G401 (cell line): ENCODE measurements at regions not wholly inside any gene's neighbourhood (a gene's known extent, or its start where the extent isn't known, plus 50 kb on each side); places are given as distances from the start of the nearest gene placed in this dataset.
"Not testable (repeated sequence)": the region's sequence is repeated elsewhere in the genome, so short reads cannot be mapped to it uniquely, and the experiment has no call there.

ENCODE experiments used
- DNase-seq: peaks from one replicate; pipeline ENCODE4 v3.0.0-alpha.2; 2015; ENCODE audit warnings: low spot score
- in situ Hi-C: cut with HindIII; loops from 2 replicates; pipeline ENCODE4 v1.10.0; 2016; ENCODE audit warnings: low sequenced_read_pairs, mixed read lengths

DNA sequence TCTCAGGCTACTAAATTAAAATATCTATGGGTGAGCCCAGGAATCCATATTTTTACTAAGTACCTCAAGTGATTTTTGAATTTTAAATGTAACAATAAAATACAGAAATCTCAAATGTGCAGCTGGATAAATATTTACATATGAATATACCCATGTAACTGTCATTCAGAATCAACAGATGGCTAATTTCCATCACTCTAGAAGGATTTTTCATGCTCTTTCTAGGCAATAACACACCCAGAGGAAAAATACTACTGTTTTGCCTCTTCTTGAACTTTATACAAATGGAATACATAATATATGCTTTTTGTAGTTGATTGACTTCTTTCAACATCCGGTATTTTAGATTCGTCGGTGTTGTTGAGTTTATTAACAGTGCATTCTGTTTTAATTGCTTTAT is 601.3 kb upstream of the NECTIN3 start:
- in situ Hi-C loops: no loop called here
- DNase-seq: no peak

DNA sequence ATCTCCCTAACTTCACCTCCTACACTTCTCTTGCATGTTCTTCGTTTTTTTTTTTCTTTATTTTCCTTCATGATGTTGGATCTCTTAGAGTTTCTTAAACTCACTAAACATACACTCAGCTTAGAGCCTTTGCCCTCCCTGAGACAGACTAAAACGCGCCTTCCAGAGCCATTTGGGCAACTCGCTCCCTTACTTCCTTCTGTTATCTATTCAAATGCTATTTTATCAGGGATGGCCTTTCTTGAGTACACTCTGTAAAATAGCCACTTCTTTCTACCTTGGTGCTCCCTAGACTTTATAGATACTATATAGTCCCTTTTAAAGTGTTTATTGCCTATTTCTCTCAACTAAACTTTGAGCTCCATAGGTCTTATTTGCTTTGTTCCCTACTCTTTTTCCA is 598.2 kb upstream of the NECTIN3 start:
- in situ Hi-C loops: no loop called here
- DNase-seq: no peak

DNA sequence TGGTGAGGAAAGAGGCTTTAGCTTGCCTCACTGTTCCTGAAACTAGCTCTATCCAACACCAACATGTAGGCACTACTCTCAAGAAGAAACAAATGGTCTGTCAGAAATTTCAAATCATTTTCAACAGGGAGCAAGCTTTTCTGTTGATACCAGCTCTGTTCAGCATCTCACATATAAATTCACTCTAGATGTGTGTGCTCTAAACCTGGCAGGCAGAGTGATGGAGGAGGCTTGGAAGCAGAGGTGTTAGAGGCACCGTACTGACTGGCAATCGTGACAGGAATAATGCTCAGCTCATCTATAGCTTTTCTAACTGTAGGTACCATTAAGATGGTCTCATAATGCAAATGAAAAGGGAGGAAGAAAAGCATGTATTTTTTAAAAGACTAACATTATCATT is 597.2 kb upstream of the NECTIN3 start:
- in situ Hi-C loops: no loop called here
- DNase-seq: no peak

DNA sequence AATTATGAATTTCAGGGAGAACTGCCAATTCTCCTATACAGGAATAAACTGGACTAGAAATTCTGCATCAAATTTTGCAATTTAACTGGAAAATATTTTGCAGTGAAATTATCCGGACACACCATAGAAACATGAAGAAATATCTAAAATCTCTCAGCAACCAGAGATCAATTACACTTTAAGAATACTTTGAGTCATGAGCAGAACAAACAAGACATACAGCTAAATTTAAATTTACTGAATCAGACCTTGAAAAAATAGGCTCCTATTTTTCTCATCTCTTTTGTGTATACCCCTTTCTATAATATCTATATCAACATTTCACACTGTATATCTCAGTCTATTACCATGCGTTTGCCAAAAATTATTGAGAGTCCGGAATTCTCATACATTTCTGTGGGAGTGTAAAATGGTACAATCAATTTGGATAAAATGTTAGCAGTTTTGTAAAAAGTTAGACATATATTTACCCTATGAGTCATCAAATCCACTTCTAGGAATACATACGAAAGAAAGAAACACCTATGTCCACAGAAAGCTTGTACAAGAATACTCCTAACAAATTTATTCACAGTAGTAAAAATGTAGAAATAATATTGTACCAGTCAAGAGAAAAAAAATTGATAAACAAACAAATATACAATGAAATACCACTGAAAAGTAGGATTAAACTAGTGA is 593.1 kb upstream of the NECTIN3 start:
- in situ Hi-C loops: no loop called here
- DNase-seq: no peak

DNA sequence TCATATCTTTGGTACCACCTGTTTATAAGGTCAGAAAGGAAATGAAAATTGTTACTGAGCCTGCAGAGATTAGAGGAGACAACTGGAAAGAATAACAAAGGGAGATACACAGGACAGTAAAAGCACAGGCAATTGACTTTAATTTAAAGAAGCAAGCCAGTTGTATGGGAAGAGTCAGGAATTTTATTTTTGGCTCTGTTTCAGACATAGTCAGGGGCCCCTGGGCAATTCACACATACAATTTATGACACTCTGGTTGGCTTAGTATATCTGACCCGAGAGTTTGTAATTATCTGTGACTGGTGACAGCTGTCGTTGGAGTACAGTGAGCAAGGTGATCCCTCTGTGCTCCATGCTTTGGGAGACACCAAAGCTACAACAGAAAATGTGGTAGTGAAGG is 591.9 kb upstream of the NECTIN3 start:
- in situ Hi-C loops: no loop called here
- DNase-seq: no peak

DNA sequence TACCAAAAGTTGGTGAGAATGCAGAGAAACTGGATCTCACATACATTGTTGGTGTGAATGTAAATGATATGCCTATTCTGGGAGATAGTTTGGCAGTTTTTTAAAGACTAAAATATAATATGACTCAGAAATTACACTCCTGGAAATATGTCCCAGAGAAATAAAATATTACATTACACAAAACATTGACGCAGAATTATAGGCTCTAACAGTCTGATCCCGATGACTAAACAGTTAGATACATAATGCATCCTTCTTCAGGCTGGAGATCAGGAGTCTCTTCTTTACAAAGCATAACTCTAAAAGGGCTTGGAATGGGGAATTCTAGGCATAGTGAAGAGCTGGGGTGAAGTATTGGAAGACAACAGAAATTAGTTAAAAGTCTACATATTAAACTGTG is 586.2 kb upstream of the NECTIN3 start:
- no peak for DNase-seq
- in situ Hi-C loops: no loop called here

DNA sequence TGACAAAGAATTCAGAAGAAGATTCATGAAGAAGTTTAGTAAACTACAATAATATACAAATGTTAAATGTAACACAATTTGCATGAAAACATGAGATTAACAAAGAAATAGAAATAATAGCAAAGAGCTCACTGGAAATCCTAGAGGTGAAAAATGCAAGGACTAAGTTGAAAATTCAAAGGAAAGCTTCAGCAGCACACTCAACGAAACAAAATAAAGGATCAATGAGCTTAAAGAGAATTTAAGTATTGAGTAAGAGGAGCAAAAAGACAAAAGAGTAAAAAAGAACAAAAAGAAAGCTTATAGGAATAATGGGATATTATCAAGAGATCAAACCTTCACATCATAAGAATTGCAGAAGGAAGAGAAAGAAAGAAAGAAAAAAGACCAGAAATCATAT is 583.8 kb upstream of the NECTIN3 start:
- in situ Hi-C loops: no loop called here
- DNase-seq: no peak

DNA sequence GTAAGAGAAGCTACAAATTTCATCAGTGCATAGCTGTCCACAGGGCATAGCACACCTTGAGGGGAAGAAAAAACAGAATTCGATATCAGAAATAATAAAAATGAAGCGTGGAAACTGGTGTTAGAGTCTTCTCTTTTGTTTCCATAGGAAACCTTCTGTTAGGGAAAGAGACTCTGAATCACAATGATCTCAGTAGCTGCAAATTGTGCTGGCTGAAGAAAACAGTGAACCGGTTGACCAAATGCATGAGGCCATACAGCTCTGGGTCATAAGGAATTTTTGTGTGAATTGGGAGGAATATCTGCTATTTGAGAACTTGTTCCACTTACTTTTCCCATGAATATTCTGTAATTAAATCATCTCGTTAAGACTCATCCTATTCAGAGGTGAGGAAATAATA is 580.2 kb upstream of the NECTIN3 start:
- in situ Hi-C loops: no loop called here
- DNase-seq: no peak

DNA sequence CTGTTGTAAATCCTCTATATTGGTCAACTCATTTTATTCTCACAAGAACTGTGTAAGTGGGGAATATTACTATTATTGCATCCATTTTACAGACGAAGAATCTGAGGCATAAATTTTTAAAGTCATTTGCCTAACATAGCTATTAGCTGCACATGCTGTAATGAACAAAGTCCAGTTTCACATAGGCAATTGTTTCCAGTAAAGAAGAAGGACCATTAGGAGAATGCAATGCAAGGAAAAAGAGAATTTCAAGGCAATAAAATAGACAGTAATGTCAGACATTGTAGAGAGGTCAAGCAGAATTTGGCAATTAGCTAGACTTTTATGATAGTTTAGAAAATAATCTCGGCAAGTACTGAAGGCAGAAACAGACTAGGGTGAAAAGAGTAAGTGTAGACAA is 578.7 kb upstream of the NECTIN3 start:
- no peak for DNase-seq
- in situ Hi-C loops: no loop called here

DNA sequence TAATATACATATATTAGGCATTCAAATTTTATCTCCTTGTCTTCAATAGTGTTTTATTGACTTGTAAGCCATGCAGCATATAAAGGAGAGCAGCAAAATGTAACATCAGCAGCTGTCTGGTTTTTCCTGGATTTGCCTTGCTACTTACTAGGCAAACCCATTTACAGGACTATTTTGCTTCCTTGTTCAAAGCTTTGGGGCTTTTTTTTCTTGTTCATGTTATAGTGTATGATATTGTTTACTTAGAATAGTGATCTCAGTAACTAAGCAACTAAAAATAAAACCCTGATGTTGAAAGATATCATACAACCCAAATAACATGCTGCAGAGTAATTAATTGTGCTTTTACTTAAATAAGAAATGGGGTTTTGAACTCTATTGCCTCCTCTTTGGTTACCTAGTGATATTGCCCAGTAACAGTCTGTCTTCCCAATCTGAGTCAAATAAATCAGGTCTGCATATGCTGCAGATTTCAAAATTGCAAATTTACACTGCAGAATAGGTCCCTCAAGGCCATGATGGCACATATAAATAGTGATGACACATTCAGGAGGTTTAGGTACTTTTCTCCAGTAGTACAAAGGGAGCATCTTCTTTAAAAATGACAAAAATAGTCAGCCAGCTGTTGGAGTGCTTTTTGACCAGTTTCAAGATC is 578.1 kb upstream of the NECTIN3 start:
- in situ Hi-C loops: no loop called here
- no peak for DNase-seq

DNA sequence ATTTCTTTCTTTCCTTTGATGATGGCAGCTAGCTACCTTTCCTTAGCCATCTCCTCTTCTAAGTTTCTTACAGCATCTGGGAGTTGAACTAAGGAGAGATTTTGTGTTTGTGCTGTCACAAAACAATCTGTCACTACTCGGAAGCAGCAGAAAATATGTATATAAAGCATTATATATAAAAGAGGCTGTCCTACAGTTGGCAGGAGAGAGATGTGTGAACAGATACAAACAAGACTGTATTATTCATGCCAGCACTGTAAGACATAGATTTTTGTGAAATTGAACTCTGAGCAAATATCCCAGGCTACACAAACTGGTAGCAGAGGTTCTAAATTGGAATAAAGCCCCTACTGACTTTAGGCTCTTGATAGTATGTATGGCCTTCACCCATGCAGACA is 577.5 kb upstream of the NECTIN3 start:
- DNase-seq: no peak
- in situ Hi-C loops: no loop called here

DNA sequence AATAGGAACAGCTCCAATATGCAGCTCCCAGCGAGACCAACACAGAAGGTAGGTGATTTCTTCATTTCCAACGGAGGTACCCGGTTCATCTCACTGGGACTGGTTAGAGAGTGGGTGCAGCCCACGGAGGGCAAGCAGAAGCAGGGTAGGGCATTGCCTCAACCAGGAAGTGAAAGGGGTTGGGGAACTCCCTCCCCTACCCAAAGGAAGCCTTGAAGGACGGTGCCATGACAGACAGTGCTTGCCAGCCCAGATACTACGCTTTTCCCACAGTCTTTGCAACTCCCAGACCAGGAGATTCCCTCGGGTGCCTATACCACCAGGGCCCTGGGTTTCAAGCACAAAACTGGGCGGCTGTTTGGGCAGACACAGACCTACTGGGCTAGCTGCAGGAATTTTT is 576.9 kb upstream of the NECTIN3 start:
- in situ Hi-C loops: no loop called here
- no peak for DNase-seq

DNA sequence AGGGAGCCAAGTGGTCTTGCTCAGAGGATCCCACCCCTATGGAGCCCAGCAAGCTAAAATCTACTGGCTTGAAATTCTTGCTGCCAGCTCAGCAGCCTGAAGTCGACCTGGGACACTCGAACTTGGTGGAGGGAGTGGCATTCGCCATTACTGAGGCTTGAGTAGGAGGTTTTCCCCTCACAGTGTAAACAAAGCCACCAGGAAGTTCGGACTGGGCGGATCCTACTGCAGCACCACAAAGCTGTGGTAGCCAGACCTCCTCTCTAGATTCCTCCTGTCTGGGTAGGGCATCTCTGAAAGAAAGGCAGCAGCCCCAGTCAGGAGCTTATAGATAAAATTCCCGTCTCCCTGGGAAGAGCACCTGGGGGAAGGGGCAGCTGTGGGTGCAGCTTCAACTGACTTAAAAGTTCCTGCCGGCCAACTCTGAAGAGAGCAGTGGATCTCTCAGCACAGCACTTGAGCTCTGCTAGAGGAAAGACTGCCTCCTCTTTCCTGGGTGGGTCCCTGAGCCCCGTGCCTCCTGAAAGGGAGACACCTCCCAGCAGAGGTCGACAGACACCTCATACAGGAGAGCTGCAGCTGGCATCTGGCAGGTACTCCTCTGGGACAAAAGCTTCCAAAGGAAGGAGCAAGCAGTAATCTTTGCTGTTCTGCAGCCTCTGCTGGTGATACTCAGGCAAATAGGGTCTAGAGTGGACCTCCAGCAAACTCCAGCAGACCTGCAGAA is 576.3 kb upstream of the NECTIN3 start:
- no peak for DNase-seq
- in situ Hi-C loops: no loop called here

DNA sequence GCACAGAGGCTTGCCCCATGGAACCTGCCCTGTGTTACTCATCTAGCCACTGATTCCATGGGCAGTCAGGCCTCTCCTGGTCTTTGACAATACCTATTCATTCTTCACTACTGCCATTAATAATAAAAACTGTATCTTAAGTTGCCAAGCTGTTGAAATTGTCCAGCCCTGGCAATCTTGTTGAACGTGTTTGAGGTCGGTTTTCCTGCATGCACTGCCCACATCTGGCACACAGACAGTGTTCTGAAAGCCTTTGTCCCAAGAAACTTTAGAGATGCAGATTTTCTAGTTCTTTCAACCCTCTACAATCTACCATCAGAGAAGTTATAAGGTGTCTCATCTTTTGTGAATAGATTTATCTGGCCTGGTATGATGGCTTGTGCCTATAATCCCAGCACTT is 567.2 kb upstream of the NECTIN3 start:
- DNase-seq: no peak
- in situ Hi-C loops: no loop called here

DNA sequence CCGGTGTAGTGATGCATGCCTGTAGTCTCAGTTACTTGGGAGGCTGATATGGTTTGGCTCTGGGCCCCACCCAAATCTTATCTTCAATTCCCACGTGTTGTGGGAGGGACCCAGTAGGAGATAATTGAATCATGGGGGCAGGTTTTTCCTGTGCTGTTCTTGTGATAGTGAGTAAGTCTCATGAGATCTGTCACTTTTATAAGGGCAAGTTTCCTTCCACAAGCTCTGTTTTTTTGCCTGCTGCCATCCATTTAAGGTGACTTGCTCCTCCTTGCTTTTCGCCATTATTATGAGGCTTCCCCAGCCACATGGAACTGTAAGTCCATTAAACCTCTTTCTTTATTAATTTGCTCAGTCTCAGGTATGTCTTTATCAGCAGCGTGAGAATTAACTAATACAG is 566.7 kb upstream of the NECTIN3 start:
- no peak for DNase-seq
- in situ Hi-C loops: no loop called here

DNA sequence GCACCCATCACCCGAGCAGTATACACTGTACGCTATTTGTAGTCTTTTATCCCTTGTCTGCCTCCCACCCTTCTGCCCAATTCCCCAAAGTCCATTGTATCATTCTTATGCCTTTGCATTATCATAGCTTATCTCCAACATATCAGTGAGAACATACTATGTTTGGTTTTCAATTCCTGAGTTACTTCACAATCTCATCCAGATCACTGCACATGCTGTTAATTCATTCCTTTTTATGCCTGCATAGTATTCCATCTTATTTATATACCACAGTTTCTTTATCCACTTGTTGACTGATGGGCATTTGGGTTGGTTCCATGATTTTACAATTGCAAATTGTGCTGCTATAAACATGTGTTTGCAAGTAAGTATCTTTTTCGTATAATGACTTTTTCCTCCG is 564.7 kb upstream of the NECTIN3 start:
- in situ Hi-C loops: no loop called here
- no peak for DNase-seq

DNA sequence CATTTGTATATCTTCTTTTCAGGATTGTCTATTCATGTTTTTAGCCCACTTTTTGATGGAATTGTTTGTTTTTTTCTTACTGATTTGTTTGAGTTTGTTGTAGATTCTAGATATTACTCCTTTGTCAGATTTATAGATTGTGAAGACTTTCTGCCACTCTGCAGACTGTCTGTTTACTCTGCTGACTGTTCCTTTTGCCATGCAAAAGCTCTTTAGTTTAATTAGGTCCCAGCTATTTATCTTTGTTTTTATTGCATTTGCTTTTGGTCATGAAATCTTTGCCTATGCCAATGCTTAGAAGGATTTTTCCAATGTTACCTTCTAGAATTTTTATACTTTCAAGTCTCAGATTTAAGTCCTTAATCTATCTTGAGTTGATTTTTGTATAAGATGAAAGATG is 564.0 kb upstream of the NECTIN3 start:
- DNase-seq, in situ Hi-C loops: not testable (repeated sequence)

DNA sequence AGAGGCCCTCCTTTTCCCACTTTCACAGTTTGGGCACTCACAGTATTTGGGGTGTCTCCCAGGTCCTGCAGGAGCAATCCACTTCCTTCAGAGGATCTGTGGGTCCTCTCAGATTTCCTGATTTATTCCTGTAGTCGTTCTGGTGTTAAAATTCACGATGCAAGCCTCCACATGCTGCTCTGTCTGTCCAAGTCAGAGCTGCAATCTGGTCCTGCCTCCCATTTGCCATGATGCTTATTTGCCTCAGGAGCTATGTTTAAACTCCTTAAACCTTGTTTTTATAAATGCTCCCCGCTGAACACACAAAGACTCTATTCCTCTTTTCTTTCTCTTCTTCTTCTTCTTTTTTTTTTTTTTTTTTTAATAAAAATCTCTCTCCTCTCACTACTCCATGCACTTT is 558.7 kb upstream of the NECTIN3 start:
- DNase-seq: no peak
- in situ Hi-C loops: no loop called here

DNA sequence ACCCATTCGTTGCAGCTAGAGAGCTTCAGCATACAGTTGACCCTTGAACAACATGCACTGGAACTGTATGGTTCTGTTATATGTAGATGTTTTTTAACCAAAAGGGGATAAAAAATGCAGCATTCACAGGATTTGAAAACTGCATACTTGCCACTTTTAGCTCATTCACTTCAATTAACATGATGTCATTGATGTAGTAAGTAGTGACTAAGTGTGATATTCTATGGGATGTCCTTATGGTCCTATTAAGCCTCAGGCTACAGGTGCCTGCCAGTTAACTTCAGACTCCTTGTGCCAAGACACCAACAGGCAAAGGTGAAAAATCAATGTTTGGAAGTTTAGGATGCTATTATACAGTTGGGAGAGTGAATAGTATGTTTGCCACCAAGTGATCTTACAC is 553.6 kb upstream of the NECTIN3 start:
- in situ Hi-C loops: no loop called here

DNA sequence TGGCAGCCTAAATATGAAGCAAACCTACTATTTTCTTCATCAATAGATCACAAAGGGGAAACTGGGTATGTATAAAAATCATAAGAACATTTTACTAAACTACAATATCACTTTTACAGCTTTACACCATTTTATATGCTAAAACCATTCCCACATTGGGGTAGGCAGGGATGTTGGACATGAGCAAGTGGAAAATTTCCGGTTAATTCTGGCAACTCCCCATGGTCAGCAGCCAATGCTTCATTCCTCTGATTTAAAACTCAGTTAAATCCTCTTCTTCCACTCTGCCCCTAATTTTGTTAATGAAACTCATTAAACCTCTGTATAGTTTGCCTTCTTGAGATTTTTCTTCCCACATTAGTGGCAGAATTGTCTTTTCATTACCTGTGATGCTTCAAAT is 552.5 kb upstream of the NECTIN3 start:
- DNase-seq: no peak
- in situ Hi-C loops: no loop called here

More for the DNA sequence above, 553.6 kb upstream of the NECTIN3 start:
- no peak for DNase-seq

DNA sequence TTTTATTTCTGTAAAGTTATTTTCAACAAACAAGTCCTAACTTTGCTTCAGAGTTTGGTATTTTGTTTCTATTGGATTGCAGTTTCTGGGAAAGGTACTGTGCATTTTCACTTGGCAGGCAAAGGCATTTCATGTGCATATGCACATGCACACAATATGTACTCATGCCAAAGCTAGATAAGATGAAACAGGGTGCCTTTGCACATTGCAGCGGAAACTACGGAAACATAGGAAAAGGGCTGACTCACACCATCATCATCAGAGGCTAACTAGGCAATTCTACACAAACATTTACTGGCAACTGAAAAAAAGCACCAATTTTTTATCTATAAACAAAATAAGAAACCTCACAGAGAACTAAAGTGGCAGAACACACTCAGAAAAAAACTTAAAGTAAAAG is 550.6 kb upstream of the NECTIN3 start:
- in situ Hi-C loops: no loop called here
- no peak for DNase-seq
